Panc1 (cell line): ENCODE measurements at regions not wholly inside any gene's neighbourhood (a gene's known extent, or its start where the extent isn't known, plus 50 kb on each side); places are given as distances from the start of the nearest gene placed in this dataset.

Source experiments
- POLR2AphosphoS5 ChIP-seq: IDR thresholded peaks from 2 replicates; pipeline ENCODE4 v1.6.1; 2012; ENCODE audit warnings: mild to moderate bottlenecking, low read depth, low read length, moderate library complexity
- TCF7L2 ChIP-seq: IDR thresholded peaks from 2 replicates; pipeline ENCODE4 v1.6.1; 2011; ENCODE audit warnings: mild to moderate bottlenecking, low read depth, low read length, inconsistent platforms
- TF ChIP-seq, protein P1 (sequence below): fragments of 450-650 bp; IDR thresholded peaks from 2 replicates; pipeline ENCODE4 v1.5.1; 2017; ENCODE audit warnings: mild to moderate bottlenecking
- TF ChIP-seq, protein P2 (sequence below), 2 experiments: IDR thresholded peaks; 2 replicates each; pipeline ENCODE4 v1.6.1; 2011 to 2012; ENCODE audit warnings: low read depth in 2 of 2, control low read depth in 1 of 2, low read length in 1 of 2, mild to moderate bottlenecking in 1 of 2, moderate library complexity in 1 of 2; ENCODE audit not compliant: insufficient read depth in 1 of 2

DNA sequence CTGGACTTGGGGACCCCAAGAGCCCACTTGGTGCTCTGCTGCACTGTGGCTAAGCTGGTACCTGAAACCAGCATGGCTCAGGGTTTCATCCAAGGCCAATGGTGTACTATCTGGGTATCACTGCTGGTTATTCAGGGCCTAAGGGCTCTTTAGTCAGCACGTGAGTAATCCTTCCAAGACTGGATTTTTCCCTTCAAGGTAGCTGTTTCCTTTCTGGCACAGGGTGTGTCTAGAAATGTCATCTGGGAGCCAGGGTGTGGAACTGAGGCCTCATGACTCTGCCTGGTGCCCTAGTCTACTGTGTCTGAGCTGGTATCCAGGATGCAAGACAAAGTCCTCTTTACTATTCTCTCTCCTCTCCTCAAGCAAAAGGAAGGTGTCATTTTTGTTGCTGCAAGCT lies 99.0 kb upstream of the QRFPR start:
- TF ChIP-seq POLR2AphosphoS5 (no peak), TCF7L2 (no peak)
- TF ChIP-seq, protein P1, sequence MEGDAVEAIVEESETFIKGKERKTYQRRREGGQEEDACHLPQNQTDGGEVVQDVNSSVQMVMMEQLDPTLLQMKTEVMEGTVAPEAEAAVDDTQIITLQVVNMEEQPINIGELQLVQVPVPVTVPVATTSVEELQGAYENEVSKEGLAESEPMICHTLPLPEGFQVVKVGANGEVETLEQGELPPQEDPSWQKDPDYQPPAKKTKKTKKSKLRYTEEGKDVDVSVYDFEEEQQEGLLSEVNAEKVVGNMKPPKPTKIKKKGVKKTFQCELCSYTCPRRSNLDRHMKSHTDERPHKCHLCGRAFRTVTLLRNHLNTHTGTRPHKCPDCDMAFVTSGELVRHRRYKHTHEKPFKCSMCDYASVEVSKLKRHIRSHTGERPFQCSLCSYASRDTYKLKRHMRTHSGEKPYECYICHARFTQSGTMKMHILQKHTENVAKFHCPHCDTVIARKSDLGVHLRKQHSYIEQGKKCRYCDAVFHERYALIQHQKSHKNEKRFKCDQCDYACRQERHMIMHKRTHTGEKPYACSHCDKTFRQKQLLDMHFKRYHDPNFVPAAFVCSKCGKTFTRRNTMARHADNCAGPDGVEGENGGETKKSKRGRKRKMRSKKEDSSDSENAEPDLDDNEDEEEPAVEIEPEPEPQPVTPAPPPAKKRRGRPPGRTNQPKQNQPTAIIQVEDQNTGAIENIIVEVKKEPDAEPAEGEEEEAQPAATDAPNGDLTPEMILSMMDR = no peak
- TF ChIP-seq, protein P2, sequence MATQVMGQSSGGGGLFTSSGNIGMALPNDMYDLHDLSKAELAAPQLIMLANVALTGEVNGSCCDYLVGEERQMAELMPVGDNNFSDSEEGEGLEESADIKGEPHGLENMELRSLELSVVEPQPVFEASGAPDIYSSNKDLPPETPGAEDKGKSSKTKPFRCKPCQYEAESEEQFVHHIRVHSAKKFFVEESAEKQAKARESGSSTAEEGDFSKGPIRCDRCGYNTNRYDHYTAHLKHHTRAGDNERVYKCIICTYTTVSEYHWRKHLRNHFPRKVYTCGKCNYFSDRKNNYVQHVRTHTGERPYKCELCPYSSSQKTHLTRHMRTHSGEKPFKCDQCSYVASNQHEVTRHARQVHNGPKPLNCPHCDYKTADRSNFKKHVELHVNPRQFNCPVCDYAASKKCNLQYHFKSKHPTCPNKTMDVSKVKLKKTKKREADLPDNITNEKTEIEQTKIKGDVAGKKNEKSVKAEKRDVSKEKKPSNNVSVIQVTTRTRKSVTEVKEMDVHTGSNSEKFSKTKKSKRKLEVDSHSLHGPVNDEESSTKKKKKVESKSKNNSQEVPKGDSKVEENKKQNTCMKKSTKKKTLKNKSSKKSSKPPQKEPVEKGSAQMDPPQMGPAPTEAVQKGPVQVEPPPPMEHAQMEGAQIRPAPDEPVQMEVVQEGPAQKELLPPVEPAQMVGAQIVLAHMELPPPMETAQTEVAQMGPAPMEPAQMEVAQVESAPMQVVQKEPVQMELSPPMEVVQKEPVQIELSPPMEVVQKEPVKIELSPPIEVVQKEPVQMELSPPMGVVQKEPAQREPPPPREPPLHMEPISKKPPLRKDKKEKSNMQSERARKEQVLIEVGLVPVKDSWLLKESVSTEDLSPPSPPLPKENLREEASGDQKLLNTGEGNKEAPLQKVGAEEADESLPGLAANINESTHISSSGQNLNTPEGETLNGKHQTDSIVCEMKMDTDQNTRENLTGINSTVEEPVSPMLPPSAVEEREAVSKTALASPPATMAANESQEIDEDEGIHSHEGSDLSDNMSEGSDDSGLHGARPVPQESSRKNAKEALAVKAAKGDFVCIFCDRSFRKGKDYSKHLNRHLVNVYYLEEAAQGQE (IDR thresholded peaks at IDR 0.05; ENCODE audit: insufficient read depth in 1 of 2, low read depth in 2 of 2, low read length in 1 of 2) = no peak
